ENCODE measurements at regions not wholly inside any gene's neighbourhood (a gene's known extent, or its start where the extent isn't known, plus 50 kb on each side); places are given as distances from the start of the nearest gene placed in this dataset.
A peak's percentile ranks its signal among the peaks of the same experiment; 100 is the strongest.

GRCh38 chr6:23446469-23446967 is 679.5 kb upstream of the NRSN1 start:
- Histone ChIP-seq H3K4me1 (ENCODE audit: control insufficient read depth, extremely low read depth, insufficient read depth, low read length) (no peaks in the 10 kb centered on the region), H3K9ac (replicated peaks; ENCODE audit: extremely low read depth, insufficient read depth, low read length) (no peak overlapping the region), H3K27ac (ENCODE audit: insufficient read depth, low read depth, low read length) (no peak overlapping the region), H3K36me3 (ENCODE audit: control insufficient read depth in 2 of 2, extremely low read depth in 1 of 2, insufficient read depth in 2 of 2, low read length in 2 of 2) (no peaks in the 10 kb centered on the region), H2AFZ (ENCODE audit: low read depth, low read length) (no peak overlapping the region), H3K79me2 (ENCODE audit: control insufficient read depth, insufficient read depth, low read length) (no peaks in the 10 kb centered on the region), H3K9me3 (replicated peaks; ENCODE audit: control insufficient read depth, insufficient read depth, low read length) (no peaks in the 10 kb centered on the region), H3K4me3 (replicated peaks in 1 of 3; ENCODE audit: insufficient read depth in 1 of 3, low read depth in 1 of 3, low read length in 3 of 3) (no peak overlapping the region), H3K4me2 (ENCODE audit: insufficient read depth, low read length) (no peak overlapping the region), H3K27me3 (ENCODE audit: control insufficient read depth in 2 of 2, insufficient read depth in 2 of 2, low read length in 2 of 2) (no peaks in the 10 kb centered on the region), H4K20me1 (replicated peaks; ENCODE audit: control insufficient read depth, extremely low read depth, insufficient read depth, low read length) (no peaks in the 10 kb centered on the region), H3K9me1 (replicated peaks; ENCODE audit: control insufficient read depth, extremely low read depth, insufficient read depth, low read length) (no peaks in the 10 kb centered on the region)
- intact Hi-C loops (cut with micrococcal nuclease) (loop anchor here (1.0 kb wide), 2 partner anchors 619 to 1859 kb away; no protein-coding TSS in a partner anchor), dilution Hi-C loops (cut with MboI; ENCODE audit: extremely low pct_ligation_motif_present, low sequenced_read_pairs) (no loop called here)
- POLR2A ChIA-PET, result interaction anchor here (0.8 kb wide), 1 partner anchor 1853 kb away, joined by 3 read pairs; the partner anchor contains the start of gene SOX4
- no TSS peak for BruUV-seq (replicated peaks)
- peak; percentile 54 for FAIRE-seq
- TF ChIP-seq POLR2A (IDR thresholded peaks at IDR 0.05; ENCODE audit: low read depth, low read length) (no peak), CTCF (IDR thresholded peaks at IDR 0.05; ENCODE audit: extremely low read depth in 1 of 2, insufficient read depth in 1 of 2, low read depth in 1 of 2, low read length in 2 of 2) (peak; percentile 34 to 48)
- CTCF ChIA-PET, result interaction anchor here (0.8 to 1.4 kb wide), 2 partner anchors 1231 to 1858 kb away, joined by 3 to 4 read pairs; no protein-coding TSS in a partner anchor
- DNase-seq (ENCODE audit: low read depth, low spot score), result peak; percentile 69

GRCh38 chr6:23447731-23448130 is 678.3 kb upstream of the NRSN1 start:
- ChIA-PET POLR2A (interaction anchor here (0.7 kb wide), 1 partner anchor 1461 kb away, joined by 6 read pairs; no protein-coding TSS in a partner anchor), CTCF (interaction anchor here (0.9 to 1.4 kb wide), 3 partner anchors 13 to 1859 kb away, joined by 3 to 4 read pairs (median 3); no protein-coding TSS in a partner anchor)
- H2AFZ ChIP-seq (ENCODE audit: low read depth, low read length), result no peak overlapping the region
- H3K4me1 ChIP-seq (ENCODE audit: control insufficient read depth, extremely low read depth, insufficient read depth, low read length), result no peaks in the 10 kb centered on the region
- H3K9me3 ChIP-seq (replicated peaks; ENCODE audit: control insufficient read depth, insufficient read depth, low read length), result no peaks in the 10 kb centered on the region
- no peaks in the 10 kb centered on the region for H3K9me1 ChIP-seq (replicated peaks; ENCODE audit: control insufficient read depth, extremely low read depth, insufficient read depth, low read length)
- no peaks in the 10 kb centered on the region for H4K20me1 ChIP-seq (replicated peaks; ENCODE audit: control insufficient read depth, extremely low read depth, insufficient read depth, low read length)
- no peaks in the 10 kb centered on the region for H3K27me3 ChIP-seq (ENCODE audit: control insufficient read depth in 2 of 2, insufficient read depth in 2 of 2, low read length in 2 of 2)
- no peaks in the 10 kb centered on the region for H3K79me2 ChIP-seq (ENCODE audit: control insufficient read depth, insufficient read depth, low read length)
- dilution Hi-C loops (cut with MboI; ENCODE audit: extremely low pct_ligation_motif_present, low sequenced_read_pairs), result no loop called here
- no peak overlapping the region for H3K27ac ChIP-seq (ENCODE audit: insufficient read depth, low read depth, low read length)
- no TSS peak for BruUV-seq (replicated peaks)
- intact Hi-C loops (cut with micrococcal nuclease), result no loop called here
- no peaks in the 10 kb centered on the region for H3K36me3 ChIP-seq (ENCODE audit: control insufficient read depth in 2 of 2, extremely low read depth in 1 of 2, insufficient read depth in 2 of 2, low read length in 2 of 2)
- H3K4me2 ChIP-seq (ENCODE audit: insufficient read depth, low read length), result no peak overlapping the region
- DNase-seq (ENCODE audit: low read depth, low spot score), result no peak
- TF ChIP-seq POLR2AphosphoS5 (IDR thresholded peaks at IDR 0.05; ENCODE audit: insufficient read depth, low read depth, low read length) (no peak), JUN (IDR thresholded peaks at IDR 0.05; ENCODE audit: borderline replicate concordance, insufficient read depth, insufficient read length, low read depth) (no peak)
- H3K9ac ChIP-seq (replicated peaks; ENCODE audit: extremely low read depth, insufficient read depth, low read length), result no peak overlapping the region
- no peak overlapping the region for H3K4me3 ChIP-seq (replicated peaks in 1 of 3; ENCODE audit: insufficient read depth in 1 of 3, low read depth in 1 of 3, low read length in 3 of 3)
- FAIRE-seq, result no peak
